HG03139 (cell line): ENCODE measurements at regions not wholly inside any gene's neighbourhood (a gene's known extent, or its start where the extent isn't known, plus 50 kb on each side); places are given as distances from the start of the nearest gene placed in this dataset.
"Not testable (repeated sequence)": the region's sequence is repeated elsewhere in the genome, so short reads cannot be mapped to it uniquely, and the experiment has no call there.

Source experiments
- ATAC-seq: cut with Tn5 transposase; IDR thresholded peaks from one replicate; pipeline ENCODE4 v1.9.1; 2021; ENCODE audit not compliant: unreplicated experiment

GRCh38 chr4:106529348-106530023 is 160.9 kb upstream of the GIMD1 start:
- no peak for ATAC-seq

- ATAC-seq: no peak
Measured at GRCh38 chr4:106527316-106527715, 158.7 kb upstream of the GIMD1 start.

GRCh38 chr4:106525425-106525824 is 156.8 kb upstream of the GIMD1 start:
- ATAC-seq: not testable (repeated sequence)

GRCh38 chr4:106524772-106525171 is 156.2 kb upstream of the GIMD1 start:
- ATAC-seq: not testable (repeated sequence)

- ATAC-seq: no peak
Measured at GRCh38 chr4:106522839-106523238, 154.3 kb upstream of the GIMD1 start.

GRCh38 chr4:106512706-106513105 is 144.1 kb upstream of the GIMD1 start:
- no peak for ATAC-seq

GRCh38 chr4:106507440-106507839 is 138.9 kb upstream of the GIMD1 start:
- no peak for ATAC-seq

- no peak for ATAC-seq
Measured at GRCh38 chr4:106503116-106504050, 134.8 kb upstream of the GIMD1 start.

- ATAC-seq: peak; percentile 85
Measured at GRCh38 chr4:106502106-106502699, 133.6 kb upstream of the GIMD1 start.

GRCh38 chr4:106497271-106497670 is 128.7 kb upstream of the GIMD1 start:
- ATAC-seq: no peak

- no peak for ATAC-seq
Measured at GRCh38 chr4:106496061-106496460, 127.5 kb upstream of the GIMD1 start.

- no peak for ATAC-seq
Measured at GRCh38 chr4:106495476-106495875, 126.9 kb upstream of the GIMD1 start.

GRCh38 chr4:106494066-106494465 is 125.5 kb upstream of the GIMD1 start:
- no peak for ATAC-seq

GRCh38 chr4:106493086-106493485 is 124.5 kb upstream of the GIMD1 start:
- ATAC-seq: no peak

- ATAC-seq: no peak
Measured at GRCh38 chr4:106486533-106486932, 118.0 kb upstream of the GIMD1 start.

GRCh38 chr4:106481801-106482200 is 113.2 kb upstream of the GIMD1 start:
- ATAC-seq: no peak

GRCh38 chr4:106478152-106478551 is 109.6 kb upstream of the GIMD1 start:
- no peak for ATAC-seq

- ATAC-seq: no peak
Measured at GRCh38 chr4:106476741-106477140, 108.2 kb upstream of the GIMD1 start.

- ATAC-seq: no peak
Measured at GRCh38 chr4:106473515-106473914, 104.9 kb upstream of the GIMD1 start.

- no peak for ATAC-seq
Measured at GRCh38 chr4:106471151-106471550, 102.6 kb upstream of the GIMD1 start.

GRCh38 chr4:106463622-106464021 is 95.0 kb upstream of the GIMD1 start:
- ATAC-seq: no peak

GRCh38 chr4:106454581-106454980 is 86.0 kb upstream of the GIMD1 start:
- no peak for ATAC-seq
